Upper lobe of right lung (tissue), 1 donor: ENCODE measurements at regions not wholly inside any gene's neighbourhood (a gene's known extent, or its start where the extent isn't known, plus 50 kb on each side); places are given as distances from the start of the nearest gene placed in this dataset.

ENCODE experiments used
- ATAC-seq: fragments of 200-7000 bp; cut with Tn5 transposase; one replicate; pipeline ENCODE4 v1.9.1; 2020; ENCODE audit warnings: mild to moderate bottlenecking, moderate library complexity
- DNase-seq: peaks from one replicate; pipeline ENCODE4 v3.0.0-alpha.2; 2020
- H3K27ac ChIP-seq: fragments of 200-600 bp; one replicate; pipeline ENCODE4 v1.8.0; 2022
- H3K27me3 ChIP-seq: fragments of 200-600 bp; one replicate; pipeline ENCODE4 v1.8.0; 2022; ENCODE audit warnings: mild to moderate bottlenecking
- H3K36me3 ChIP-seq: fragments of 200-600 bp; one replicate; pipeline ENCODE4 v1.8.0; 2022
- H3K4me1 ChIP-seq: fragments of 200-600 bp; one replicate; pipeline ENCODE4 v1.8.0; 2022
- H3K4me3 ChIP-seq: fragments of 200-600 bp; one replicate; pipeline ENCODE4 v1.8.0; 2022; ENCODE audit warnings: mild to moderate bottlenecking
- H3K9me3 ChIP-seq: fragments of 200-600 bp; one replicate; pipeline ENCODE4 v1.8.0; 2022
- CTCF ChIP-seq: fragments of 200-600 bp; IDR thresholded peaks from one replicate; pipeline ENCODE4 v1.8.0; 2022; ENCODE audit warnings: antibody characterized with exemption
- intact Hi-C: fragments of 100-400 bp; cut with DNase I; formaldehyde crosslinking; loops from one replicate; pipeline ENCODE4 v1.11.0; 2022
- donor health status: DM: no; HTN: yes; CAD: no; lungs with severe emphysema.

DNA sequence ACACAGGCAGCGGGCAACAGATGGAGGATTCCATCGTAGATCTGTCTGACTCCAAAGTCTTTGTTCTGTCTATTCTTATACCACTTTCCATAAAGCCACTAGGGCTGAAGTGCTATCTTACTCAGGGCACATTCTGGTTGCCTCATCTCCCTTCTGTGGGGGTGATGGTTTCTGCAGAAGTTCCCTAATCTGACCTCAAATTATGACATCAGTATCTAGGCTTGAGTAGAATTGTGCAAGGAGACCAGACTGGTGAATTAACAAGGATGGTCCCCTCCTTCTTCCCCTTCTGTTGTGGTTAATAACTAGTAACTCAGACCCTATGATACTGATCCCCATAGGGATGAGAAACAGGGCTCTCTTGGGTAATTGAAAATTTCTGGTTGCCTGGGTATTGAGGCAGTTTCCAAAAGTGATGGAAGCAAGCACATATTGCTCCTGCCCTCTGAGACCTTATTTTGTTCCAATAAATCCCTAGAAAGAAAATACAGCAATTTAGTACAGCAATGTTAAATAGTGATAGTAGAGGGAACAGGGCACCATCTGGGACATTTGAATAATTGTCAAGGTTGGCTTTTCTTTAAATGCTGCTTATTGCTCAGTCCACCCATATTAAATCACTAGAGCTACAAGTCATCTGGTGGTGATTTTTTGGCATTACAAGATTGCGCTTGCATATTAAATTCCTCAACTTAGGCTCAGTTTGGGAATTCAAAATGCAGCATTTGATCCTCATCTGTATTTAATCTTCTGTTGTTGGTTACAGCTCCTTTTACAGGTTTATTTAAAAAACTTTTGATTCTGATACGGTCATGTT, 57.3 kb upstream of the AP1S2 start:
- H3K4me1 ChIP-seq, result no peaks in the 10 kb centered on the region
- H3K4me3 ChIP-seq, result no peak overlapping the region
- H3K27me3 ChIP-seq, result no peaks in the 10 kb centered on the region
- no peak overlapping the region for H3K27ac ChIP-seq
- H3K36me3 ChIP-seq, result no peaks in the 10 kb centered on the region
- TF ChIP-seq CTCF, result no peak
- no peaks in the 10 kb centered on the region for H3K9me3 ChIP-seq
- peak; percentile 84 for ATAC-seq
- DNase-seq, result no peak
- intact Hi-C loops, result no loop called here

DNA sequence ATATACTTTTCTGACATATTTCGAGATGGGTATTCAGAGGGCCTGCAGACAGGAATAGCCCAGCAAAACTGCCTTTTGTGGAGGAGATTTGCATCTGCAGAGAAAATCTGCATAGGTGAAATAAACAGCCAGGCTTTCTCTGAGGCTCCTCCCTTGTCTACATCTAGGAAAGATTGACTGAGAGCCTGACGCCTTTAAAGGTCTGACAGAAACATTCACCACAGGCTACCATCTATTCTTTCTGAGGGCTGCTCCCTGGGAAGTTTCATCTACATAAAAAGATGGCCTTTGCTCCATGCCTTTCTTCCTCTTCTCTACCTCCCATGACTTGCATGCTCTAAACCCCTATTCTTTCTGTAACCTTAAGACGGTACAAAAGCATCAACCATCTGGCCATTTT, 55.0 kb upstream of the AP1S2 start:
- no peak overlapping the region for H3K27ac ChIP-seq
- no peaks in the 10 kb centered on the region for H3K36me3 ChIP-seq
- H3K4me1 ChIP-seq, result no peaks in the 10 kb centered on the region
- H3K4me3 ChIP-seq, result no peak overlapping the region
- no peak for TF ChIP-seq CTCF
- intact Hi-C loops, result no loop called here
- no peaks in the 10 kb centered on the region for H3K9me3 ChIP-seq
- DNase-seq (no peak), ATAC-seq (no peak)
- H3K27me3 ChIP-seq, result no peaks in the 10 kb centered on the region

DNA sequence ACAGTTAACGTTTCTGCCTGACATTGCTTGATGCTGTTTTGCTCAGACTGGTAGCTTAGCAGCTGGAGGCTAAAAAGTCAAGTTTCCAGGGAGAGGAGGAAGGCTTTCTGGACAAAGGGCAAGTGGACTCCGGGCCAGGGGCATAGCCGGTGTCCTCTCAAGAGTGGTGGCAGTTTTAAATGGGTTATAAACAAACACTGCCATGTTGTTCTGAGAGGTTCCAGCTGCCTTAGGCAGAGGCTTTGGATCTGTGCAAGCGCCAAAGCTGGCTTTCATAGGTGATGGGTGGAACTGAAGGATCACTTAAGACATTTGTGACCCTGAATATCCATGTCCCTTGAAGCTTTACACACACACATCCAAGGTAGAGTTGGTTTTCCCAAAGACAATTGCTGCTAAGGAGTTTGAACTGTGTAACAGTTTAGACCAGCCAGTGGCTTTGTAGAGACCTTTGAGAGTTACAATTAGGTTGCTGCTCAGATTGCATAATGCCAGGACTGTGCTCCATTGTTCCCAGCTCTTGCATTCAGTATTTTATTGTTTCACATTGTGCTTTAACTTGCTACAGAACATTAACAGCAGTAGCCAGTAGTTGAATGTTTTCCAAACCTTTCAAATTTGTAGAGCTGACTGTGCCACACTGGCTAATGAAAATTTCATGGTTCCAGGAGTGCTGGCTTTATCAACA, 54.1 kb upstream of the AP1S2 start:
- Histone ChIP-seq H3K4me3 (no peak overlapping the region), H3K9me3 (no peaks in the 10 kb centered on the region), H3K4me1 (no peaks in the 10 kb centered on the region), H3K27ac (no peak overlapping the region), H3K36me3 (no peaks in the 10 kb centered on the region), H3K27me3 (no peaks in the 10 kb centered on the region)
- intact Hi-C loops, result no loop called here
- no peak for ATAC-seq
- TF ChIP-seq CTCF, result no peak
- DNase-seq, result no peak

DNA sequence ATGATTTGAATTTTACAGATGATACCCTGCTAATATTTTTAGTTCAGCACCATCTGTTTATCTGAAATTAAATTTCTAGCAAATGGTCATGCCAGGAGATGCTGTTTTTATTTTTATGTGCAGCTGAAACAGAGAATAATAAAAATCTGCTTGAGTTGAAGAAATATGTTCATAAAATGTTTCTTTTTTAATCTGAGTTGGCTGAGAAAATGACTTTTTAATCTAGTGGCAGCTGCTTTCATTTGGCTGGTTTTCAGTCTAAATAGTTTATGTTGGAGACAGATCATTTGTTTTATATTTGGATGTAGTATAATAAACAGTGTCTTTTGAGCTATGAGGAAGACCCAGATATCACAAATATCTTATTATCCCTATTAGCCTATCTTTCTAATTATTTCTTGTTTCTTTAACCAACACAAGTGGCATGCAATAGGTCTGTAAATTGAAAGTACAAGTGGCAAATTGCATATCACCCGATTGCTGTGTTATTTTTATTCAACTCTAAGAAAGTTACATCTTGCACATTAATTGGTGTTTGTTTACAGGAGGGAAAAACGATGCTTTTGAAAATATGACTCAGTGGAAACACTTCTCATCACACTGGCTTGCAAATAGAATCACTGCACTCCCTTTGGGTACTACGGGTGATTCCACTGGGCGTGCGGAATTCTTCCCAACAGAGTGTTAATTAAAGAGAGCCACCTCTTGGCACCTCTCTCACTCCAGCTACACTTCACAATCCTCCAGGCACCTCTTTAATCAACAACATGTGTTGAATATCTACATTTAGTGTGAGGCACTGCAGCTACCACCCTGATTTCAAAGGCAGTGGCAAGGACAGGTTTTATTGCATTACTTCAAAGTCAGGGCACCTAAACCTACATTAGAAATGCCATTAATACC, 51.7 kb upstream of the AP1S2 start:
- no peak overlapping the region for H3K27ac ChIP-seq
- H3K27me3 ChIP-seq, result no peaks in the 10 kb centered on the region
- no peak for TF ChIP-seq CTCF
- H3K36me3 ChIP-seq, result no peaks in the 10 kb centered on the region
- intact Hi-C loops, result no loop called here
- DNase-seq (no peak), ATAC-seq (no peak)
- no peaks in the 10 kb centered on the region for H3K9me3 ChIP-seq
- H3K4me3 ChIP-seq, result no peak overlapping the region
- no peaks in the 10 kb centered on the region for H3K4me1 ChIP-seq
